Natural killer cell (primary cell): ENCODE measurements at regions not wholly inside any gene's neighbourhood (a gene's known extent, or its start where the extent isn't known, plus 50 kb on each side); places are given as distances from the start of the nearest gene placed in this dataset.

ENCODE experiments used
- ATAC-seq, 3 donors: fragments of 150-1000 bp in 2 of 3; fragments of 200-7000 bp in 1 of 3; cut with Tn5 transposase; 1 replicate in 1 of 3; 2 replicates in 2 of 3; pipeline ENCODE4 v1.10.0; 2021; ENCODE audit warnings: mild to moderate bottlenecking in 2 of 3, moderate library complexity in 2 of 3
- DNase-seq, 2 donors: peaks; one replicate each; pipeline versions ENCODE4 v3.0.0 to v3.0.0-alpha.2; 2013 to 2021; ENCODE audit warnings: mixed read lengths in 1 of 2
- H3K27ac ChIP-seq: one replicate; pipeline ENCODE4 v1.5.1; 2013; ENCODE audit warnings: mild to moderate bottlenecking, low read length
- H3K27me3 ChIP-seq: one replicate; pipeline ENCODE4 v1.6.1; 2013; ENCODE audit warnings: low read length; ENCODE audit not compliant: control insufficient read depth, insufficient read depth
- H3K36me3 ChIP-seq: one replicate; pipeline ENCODE4 v1.6.1; 2013; ENCODE audit warnings: low read length; ENCODE audit not compliant: control insufficient read depth, insufficient read depth
- H3K4me1 ChIP-seq: one replicate; pipeline ENCODE4 v1.6.1; 2013; ENCODE audit warnings: low read length; ENCODE audit not compliant: control insufficient read depth, insufficient read depth
- H3K4me3 ChIP-seq: one replicate; pipeline ENCODE4 v1.5.1; 2013; ENCODE audit warnings: low read length
- H3K9me3 ChIP-seq: one replicate; pipeline ENCODE4 v1.6.1; 2013; ENCODE audit warnings: low read length; ENCODE audit not compliant: control insufficient read depth, insufficient read depth
- H3K27ac Mint-ChIP-seq, 2 donors: one replicate each; pipeline ENCODE4 v1.8.0; 2022; ENCODE audit warnings: mild to moderate bottlenecking in 2 of 2, mixed read lengths in 2 of 2, moderate library complexity in 1 of 2
- H3K27me3 Mint-ChIP-seq, 2 donors: one replicate each; pipeline ENCODE4 v1.8.0; 2022; ENCODE audit warnings: low read depth in 2 of 2, mixed read lengths in 2 of 2
- H3K36me3 Mint-ChIP-seq: one replicate; pipeline ENCODE4 v1.8.0; 2022; ENCODE audit warnings: mixed read lengths
- H3K4me1 Mint-ChIP-seq, 2 donors: one replicate each; pipeline ENCODE4 v1.8.0; 2022; ENCODE audit warnings: mixed read lengths in 2 of 2
- H3K4me3 Mint-ChIP-seq: one replicate; pipeline ENCODE4 v1.8.0; 2022; ENCODE audit warnings: mild to moderate bottlenecking, moderate library complexity, mixed read lengths
- H3K9me3 Mint-ChIP-seq, 2 donors: one replicate each; pipeline ENCODE4 v1.8.0; 2022; ENCODE audit warnings: mixed read lengths in 2 of 2
- WGBS: methylation state at CpG from one replicate; pipeline ENCODE4 v1.1.7; 2013; ENCODE audit warnings: missing lambda C conversion rate; ENCODE audit not compliant: insufficient coverage; 5-methylcytosine and 5-hydroxymethylcytosine counted together
- intact Hi-C: fragments of 100-400 bp; cut with micrococcal nuclease; formaldehyde crosslinking; loops from one replicate; pipeline ENCODE4 v1.14.2; 2022
- TF ChIP-seq, protein P1 (sequence below): fragments of 200-600 bp; IDR thresholded peaks from one replicate; pipeline ENCODE4 v1.8.0; 2022; ENCODE audit warnings: antibody characterized with exemption

DNA sequence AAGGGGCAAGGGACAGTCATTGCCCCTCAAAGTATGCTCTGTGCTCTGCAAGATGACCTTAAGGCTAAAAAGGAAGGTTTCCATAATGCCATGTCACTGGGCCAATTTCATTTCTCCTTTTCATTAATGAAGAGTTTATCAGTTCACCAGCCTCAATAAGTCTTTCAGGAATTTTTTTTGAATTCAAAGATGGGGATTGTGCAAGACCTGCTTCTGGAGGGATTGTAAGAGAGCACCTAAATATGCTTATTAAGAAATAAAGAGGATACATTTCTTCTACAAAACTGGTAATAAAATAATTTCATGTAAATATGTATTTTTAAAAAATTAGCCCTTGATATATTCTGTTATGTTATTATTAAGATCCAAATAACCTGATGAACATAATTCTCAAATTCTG lies 86.8 kb upstream of the RGS4 start:
- H3K9me3 Mint-ChIP-seq: peaks cover 0 to 2% of the 10 kb centered on the region in 2 donors
- intact Hi-C loops: no loop called here
- H3K4me3 Mint-ChIP-seq: no peak overlapping the region
- no peak for ATAC-seq
- Histone ChIP-seq H3K9me3 (no peaks in the 10 kb centered on the region), H3K36me3 (no peaks in the 10 kb centered on the region), H3K4me3 (no peak overlapping the region), H3K4me1 (no peaks in the 10 kb centered on the region), H3K27ac (no peak overlapping the region), H3K27me3 (no peaks in the 10 kb centered on the region)
- DNase-seq: no peak
- H3K36me3 Mint-ChIP-seq: no peaks in the 10 kb centered on the region
- TF ChIP-seq, protein P1, sequence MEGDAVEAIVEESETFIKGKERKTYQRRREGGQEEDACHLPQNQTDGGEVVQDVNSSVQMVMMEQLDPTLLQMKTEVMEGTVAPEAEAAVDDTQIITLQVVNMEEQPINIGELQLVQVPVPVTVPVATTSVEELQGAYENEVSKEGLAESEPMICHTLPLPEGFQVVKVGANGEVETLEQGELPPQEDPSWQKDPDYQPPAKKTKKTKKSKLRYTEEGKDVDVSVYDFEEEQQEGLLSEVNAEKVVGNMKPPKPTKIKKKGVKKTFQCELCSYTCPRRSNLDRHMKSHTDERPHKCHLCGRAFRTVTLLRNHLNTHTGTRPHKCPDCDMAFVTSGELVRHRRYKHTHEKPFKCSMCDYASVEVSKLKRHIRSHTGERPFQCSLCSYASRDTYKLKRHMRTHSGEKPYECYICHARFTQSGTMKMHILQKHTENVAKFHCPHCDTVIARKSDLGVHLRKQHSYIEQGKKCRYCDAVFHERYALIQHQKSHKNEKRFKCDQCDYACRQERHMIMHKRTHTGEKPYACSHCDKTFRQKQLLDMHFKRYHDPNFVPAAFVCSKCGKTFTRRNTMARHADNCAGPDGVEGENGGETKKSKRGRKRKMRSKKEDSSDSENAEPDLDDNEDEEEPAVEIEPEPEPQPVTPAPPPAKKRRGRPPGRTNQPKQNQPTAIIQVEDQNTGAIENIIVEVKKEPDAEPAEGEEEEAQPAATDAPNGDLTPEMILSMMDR: no peak
- no peak overlapping the region for H3K27ac Mint-ChIP-seq
- peaks cover 9 to 13% of the 10 kb centered on the region in 2 donors for H3K27me3 Mint-ChIP-seq
- H3K4me1 Mint-ChIP-seq: no peaks in the 10 kb centered on the region

- Mint-ChIP-seq H3K36me3 (no peaks in the 10 kb centered on the region), H3K9me3 (peaks cover 0 to 2% of the 10 kb centered on the region in 2 donors), H3K4me1 (no peaks in the 10 kb centered on the region), H3K27me3 (peaks cover 0 to 7% of the 10 kb centered on the region in 2 donors), H3K4me3 (no peak overlapping the region), H3K27ac (no peak overlapping the region)
- Histone ChIP-seq H3K27ac (no peak overlapping the region), H3K9me3 (no peaks in the 10 kb centered on the region), H3K4me1 (no peaks in the 10 kb centered on the region), H3K27me3 (no peaks in the 10 kb centered on the region), H3K36me3 (no peaks in the 10 kb centered on the region), H3K4me3 (no peak overlapping the region)
- intact Hi-C loops: no loop called here
- no peak for DNase-seq
- ATAC-seq: no peak
- TF ChIP-seq, protein P1: no peak
- WGBS: 76% methylated on average over 8 of the region's 8 CpGs
Observed at GRCh38 chr1:162977944-162978568, 91.1 kb upstream of the RGS4 start.

- Histone ChIP-seq H3K36me3 (no peaks in the 10 kb centered on the region), H3K27me3 (no peaks in the 10 kb centered on the region), H3K27ac (no peak overlapping the region), H3K9me3 (no peaks in the 10 kb centered on the region), H3K4me3 (no peak overlapping the region), H3K4me1 (no peaks in the 10 kb centered on the region)
- TF ChIP-seq, protein P1: no peak
- H3K9me3 Mint-ChIP-seq: peaks cover 0 to 4% of the 10 kb centered on the region in 2 donors
- intact Hi-C loops: no loop called here
- no peak overlapping the region for H3K27ac Mint-ChIP-seq
- no peaks in the 10 kb centered on the region for H3K4me1 Mint-ChIP-seq
- H3K4me3 Mint-ChIP-seq: no peak overlapping the region
- H3K36me3 Mint-ChIP-seq: no peaks in the 10 kb centered on the region
- peaks cover under 1 to 6% of the 10 kb centered on the region in 2 donors for H3K27me3 Mint-ChIP-seq
- DNase-seq: no peak
- ATAC-seq: no peak
- WGBS: 65% methylated on average over 3 of the region's 3 CpGs
Observed at GRCh38 chr1:162976628-162977027, 92.5 kb upstream of the RGS4 start.

GRCh38 chr1:162974810-162975209 lies 94.4 kb upstream of the RGS4 start:
- no peaks in the 10 kb centered on the region for H3K36me3 ChIP-seq

More at GRCh38 chr1:162974810-162975209, 94.4 kb upstream of the RGS4 start:
- intact Hi-C loops: no loop called here
- no peak overlapping the region for H3K4me3 ChIP-seq
- ATAC-seq (no peak), DNase-seq (no peak)
- no peaks in the 10 kb centered on the region for H3K9me3 ChIP-seq
- no peak overlapping the region for H3K27ac ChIP-seq
- peaks cover 0 to 8% of the 10 kb centered on the region in 2 donors for H3K27me3 Mint-ChIP-seq
- H3K4me3 Mint-ChIP-seq: no peak overlapping the region
- no peaks in the 10 kb centered on the region for H3K36me3 Mint-ChIP-seq
- H3K27ac Mint-ChIP-seq: no peak overlapping the region
- peaks cover 0 to 6% of the 10 kb centered on the region in 2 donors for H3K9me3 Mint-ChIP-seq
- H3K4me1 ChIP-seq: no peaks in the 10 kb centered on the region
- no peaks in the 10 kb centered on the region for H3K4me1 Mint-ChIP-seq
- TF ChIP-seq, protein P1: no peak
- H3K27me3 ChIP-seq: no peaks in the 10 kb centered on the region
